HL-60 (cell line): ENCODE measurements at regions not wholly inside any gene's neighbourhood (a gene's known extent, or its start where the extent isn't known, plus 50 kb on each side); places are given as distances from the start of the nearest gene placed in this dataset.

Experiments used
- DNase-seq, 2 experiments: peaks; one replicate each; pipeline ENCODE4 v3.0.0-alpha.2; 2010 to 2020; ENCODE audit warnings: low read depth in 1 of 2, low spot score in 1 of 2
- H3K27ac ChIP-seq: fragments of 250-450 bp; sonication (Bioruptor Pico); replicated peaks from 2 replicates; pipeline ENCODE4 v1.5.1; 2020; ENCODE audit warnings: mild to moderate bottlenecking, moderate library complexity
- H3K27me3 ChIP-seq: fragments of 250-450 bp; sonication (Bioruptor Pico); 2 replicates; pipeline ENCODE4 v1.5.1; 2021; ENCODE audit warnings: mild to moderate bottlenecking, moderate library complexity; ENCODE audit not compliant: insufficient read depth, poor library complexity, severe bottlenecking
- H3K4me3 ChIP-seq: replicated peaks from 2 replicates; pipeline ENCODE4 v1.5.1; 2011; ENCODE audit warnings: mild to moderate bottlenecking, control low read depth, low read length; ENCODE audit not compliant: insufficient read depth
- GABPA ChIP-seq: IDR thresholded peaks from 2 replicates; pipeline ENCODE4 v1.6.1; 2012; ENCODE audit warnings: low read depth
- POLR2AphosphoS5 ChIP-seq: IDR thresholded peaks from 2 replicates; pipeline ENCODE4 v1.6.1; 2012; ENCODE audit warnings: low read depth
- SPI1 ChIP-seq: IDR thresholded peaks from 2 replicates; pipeline ENCODE4 v1.6.1; 2012; ENCODE audit warnings: low read depth, mild to moderate bottlenecking, borderline replicate concordance
- TF ChIP-seq, protein P1 (sequence below): IDR thresholded peaks from one replicate; pipeline ENCODE4 v1.5.1; 2011; ENCODE audit warnings: low read length, control low read depth, inconsistent platforms; ENCODE audit not compliant: insufficient read depth
- TF ChIP-seq, protein P2 (sequence below): IDR thresholded peaks from 2 replicates; pipeline ENCODE4 v1.6.1; 2012; ENCODE audit warnings: low read depth; ENCODE audit not compliant: insufficient replicate concordance

DNA sequence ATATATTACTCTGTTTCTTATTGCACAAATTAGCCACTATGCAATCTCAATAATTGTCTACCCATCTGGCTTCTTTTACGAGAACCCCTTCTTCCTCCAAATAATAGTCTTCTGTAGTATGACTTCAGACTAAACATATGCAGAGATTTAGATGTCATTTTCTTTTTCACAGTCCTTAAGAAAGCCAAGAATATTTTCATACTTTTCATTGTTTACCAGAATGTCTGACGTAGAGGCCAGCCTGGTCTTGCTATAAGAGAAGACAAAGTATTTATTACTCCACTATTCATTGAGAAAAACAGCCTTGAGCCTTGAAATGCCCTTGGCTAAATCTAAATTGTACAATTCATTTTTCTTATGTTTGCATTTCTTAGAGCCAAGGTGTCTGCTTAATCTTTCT, 714.9 kb upstream of the CXADR start:
- Histone ChIP-seq H3K27ac (no peak overlapping the region), H3K27me3 (no peaks in the 10 kb centered on the region), H3K4me3 (no peak overlapping the region)
- TF ChIP-seq GABPA (no peak), SPI1 (no peak), POLR2AphosphoS5 (no peak)
- TF ChIP-seq, protein P1, sequence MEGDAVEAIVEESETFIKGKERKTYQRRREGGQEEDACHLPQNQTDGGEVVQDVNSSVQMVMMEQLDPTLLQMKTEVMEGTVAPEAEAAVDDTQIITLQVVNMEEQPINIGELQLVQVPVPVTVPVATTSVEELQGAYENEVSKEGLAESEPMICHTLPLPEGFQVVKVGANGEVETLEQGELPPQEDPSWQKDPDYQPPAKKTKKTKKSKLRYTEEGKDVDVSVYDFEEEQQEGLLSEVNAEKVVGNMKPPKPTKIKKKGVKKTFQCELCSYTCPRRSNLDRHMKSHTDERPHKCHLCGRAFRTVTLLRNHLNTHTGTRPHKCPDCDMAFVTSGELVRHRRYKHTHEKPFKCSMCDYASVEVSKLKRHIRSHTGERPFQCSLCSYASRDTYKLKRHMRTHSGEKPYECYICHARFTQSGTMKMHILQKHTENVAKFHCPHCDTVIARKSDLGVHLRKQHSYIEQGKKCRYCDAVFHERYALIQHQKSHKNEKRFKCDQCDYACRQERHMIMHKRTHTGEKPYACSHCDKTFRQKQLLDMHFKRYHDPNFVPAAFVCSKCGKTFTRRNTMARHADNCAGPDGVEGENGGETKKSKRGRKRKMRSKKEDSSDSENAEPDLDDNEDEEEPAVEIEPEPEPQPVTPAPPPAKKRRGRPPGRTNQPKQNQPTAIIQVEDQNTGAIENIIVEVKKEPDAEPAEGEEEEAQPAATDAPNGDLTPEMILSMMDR, result no peak
- TF ChIP-seq, protein P2, sequence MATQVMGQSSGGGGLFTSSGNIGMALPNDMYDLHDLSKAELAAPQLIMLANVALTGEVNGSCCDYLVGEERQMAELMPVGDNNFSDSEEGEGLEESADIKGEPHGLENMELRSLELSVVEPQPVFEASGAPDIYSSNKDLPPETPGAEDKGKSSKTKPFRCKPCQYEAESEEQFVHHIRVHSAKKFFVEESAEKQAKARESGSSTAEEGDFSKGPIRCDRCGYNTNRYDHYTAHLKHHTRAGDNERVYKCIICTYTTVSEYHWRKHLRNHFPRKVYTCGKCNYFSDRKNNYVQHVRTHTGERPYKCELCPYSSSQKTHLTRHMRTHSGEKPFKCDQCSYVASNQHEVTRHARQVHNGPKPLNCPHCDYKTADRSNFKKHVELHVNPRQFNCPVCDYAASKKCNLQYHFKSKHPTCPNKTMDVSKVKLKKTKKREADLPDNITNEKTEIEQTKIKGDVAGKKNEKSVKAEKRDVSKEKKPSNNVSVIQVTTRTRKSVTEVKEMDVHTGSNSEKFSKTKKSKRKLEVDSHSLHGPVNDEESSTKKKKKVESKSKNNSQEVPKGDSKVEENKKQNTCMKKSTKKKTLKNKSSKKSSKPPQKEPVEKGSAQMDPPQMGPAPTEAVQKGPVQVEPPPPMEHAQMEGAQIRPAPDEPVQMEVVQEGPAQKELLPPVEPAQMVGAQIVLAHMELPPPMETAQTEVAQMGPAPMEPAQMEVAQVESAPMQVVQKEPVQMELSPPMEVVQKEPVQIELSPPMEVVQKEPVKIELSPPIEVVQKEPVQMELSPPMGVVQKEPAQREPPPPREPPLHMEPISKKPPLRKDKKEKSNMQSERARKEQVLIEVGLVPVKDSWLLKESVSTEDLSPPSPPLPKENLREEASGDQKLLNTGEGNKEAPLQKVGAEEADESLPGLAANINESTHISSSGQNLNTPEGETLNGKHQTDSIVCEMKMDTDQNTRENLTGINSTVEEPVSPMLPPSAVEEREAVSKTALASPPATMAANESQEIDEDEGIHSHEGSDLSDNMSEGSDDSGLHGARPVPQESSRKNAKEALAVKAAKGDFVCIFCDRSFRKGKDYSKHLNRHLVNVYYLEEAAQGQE, result no peak
- no peak for DNase-seq

DNA sequence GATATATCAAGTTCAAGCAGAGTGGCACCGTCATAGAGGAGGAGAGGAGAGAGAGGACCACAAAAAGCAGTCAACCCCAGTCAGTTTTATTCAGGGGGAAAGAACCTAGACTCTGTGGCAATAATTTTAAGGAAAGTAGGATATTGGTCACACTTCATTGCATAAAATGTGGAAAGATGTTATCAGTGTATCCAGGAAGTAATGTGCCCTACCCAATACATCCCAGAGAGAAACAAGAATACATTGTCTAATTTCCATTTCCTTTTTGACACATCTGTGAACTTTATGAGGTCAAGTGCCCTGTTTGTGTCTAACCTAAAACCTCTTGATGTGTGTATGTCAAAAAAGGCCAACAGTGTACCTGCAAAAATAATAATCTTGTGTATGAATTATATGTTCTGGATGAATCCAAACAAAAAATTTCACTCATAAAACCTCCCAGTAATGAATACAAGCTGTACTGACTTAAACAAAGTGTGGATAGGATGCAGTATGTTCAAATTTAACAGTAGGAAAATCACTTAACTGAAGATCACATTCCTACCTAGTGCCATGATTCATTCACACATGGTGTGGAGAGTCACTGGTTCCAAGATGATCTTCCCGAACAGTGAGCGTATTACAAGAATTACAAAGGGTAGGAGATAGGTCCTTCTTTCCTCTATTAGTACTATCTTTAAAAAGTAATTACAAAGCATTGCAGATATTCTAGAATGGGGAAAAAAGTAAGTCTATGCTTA, 712.1 kb upstream of the CXADR start:
- Histone ChIP-seq H3K4me3 (no peak overlapping the region), H3K27ac (no peak overlapping the region), H3K27me3 (no peaks in the 10 kb centered on the region)
- TF ChIP-seq SPI1 (no peak), POLR2AphosphoS5 (no peak)
- TF ChIP-seq, protein P1, result no peak
- DNase-seq, result no peak

DNA sequence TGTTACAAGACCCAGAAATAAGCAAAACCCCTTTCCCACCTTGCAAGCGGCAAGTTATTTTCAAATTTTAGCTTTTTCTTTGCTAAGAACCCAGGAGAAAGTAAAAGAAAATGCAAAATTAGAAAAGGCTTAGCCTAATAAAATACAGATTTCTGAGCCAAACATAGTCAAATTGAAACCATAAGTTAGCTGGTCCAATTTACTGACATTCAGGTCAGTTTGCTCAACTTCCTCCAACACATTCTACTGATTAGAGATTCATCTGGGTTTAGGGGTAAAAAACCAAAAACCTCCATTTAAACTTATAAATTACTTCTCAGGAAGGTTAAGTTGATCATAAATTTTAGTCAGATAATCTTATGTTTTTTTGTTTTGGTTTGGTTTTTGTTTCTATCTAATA, 701.8 kb upstream of the CXADR start:
- H3K27ac ChIP-seq, result no peak overlapping the region
- H3K4me3 ChIP-seq, result no peak overlapping the region
- no peak for TF ChIP-seq GABPA
- TF ChIP-seq, protein P2, result no peak
- no peak for TF ChIP-seq SPI1
- no peak for TF ChIP-seq POLR2AphosphoS5
- TF ChIP-seq, protein P1, result no peak
- DNase-seq, result no peak
- H3K27me3 ChIP-seq, result no peaks in the 10 kb centered on the region

DNA sequence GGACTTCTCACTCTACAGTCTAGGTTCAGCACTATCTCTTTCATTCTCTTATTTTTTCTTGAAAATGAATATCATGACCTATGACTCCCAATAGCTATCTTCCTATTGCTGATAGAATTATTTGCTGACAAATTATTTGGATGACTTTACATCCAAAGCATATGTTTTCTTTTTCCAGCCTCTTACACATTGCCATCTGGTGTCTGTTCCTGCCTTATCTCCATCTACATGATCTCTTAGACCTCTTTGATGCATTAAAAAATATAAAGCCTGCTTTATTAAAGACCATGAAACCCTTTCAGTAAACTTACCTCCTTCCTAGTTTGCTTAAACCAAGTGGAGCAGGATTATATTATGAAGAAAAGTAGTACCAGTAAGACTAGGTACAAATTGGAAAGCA, 700.9 kb upstream of the CXADR start:
- H3K4me3 ChIP-seq, result no peak overlapping the region
- H3K27me3 ChIP-seq, result no peaks in the 10 kb centered on the region
- H3K27ac ChIP-seq, result no peak overlapping the region
- DNase-seq, result no peak
- TF ChIP-seq SPI1 (no peak), POLR2AphosphoS5 (no peak), GABPA (no peak)
- TF ChIP-seq, protein P2, result no peak
- TF ChIP-seq, protein P1, result no peak
